Left cardiac atrium (tissue), 4 donors: ENCODE measurements at regions not wholly inside any gene's neighbourhood (a gene's known extent, or its start where the extent isn't known, plus 50 kb on each side); places are given as distances from the start of the nearest gene placed in this dataset.

Source experiments
- ATAC-seq, 2 donors: fragments of 200-7000 bp; cut with Tn5 transposase; one replicate each; pipeline ENCODE4 v1.9.1; 2020; ENCODE audit warnings: mild to moderate bottlenecking in 2 of 2, moderate library complexity in 2 of 2
- DNase-seq: peaks from one replicate; pipeline ENCODE4 v3.0.0-alpha.2; 2020
- intact Hi-C, 2 donors: fragments of 100-400 bp; cut with DNase I; formaldehyde crosslinking; loops; one replicate each; pipeline versions ENCODE4 v1.14.1 to v1.15.1; 2022 to 2023
- donor health status: DM: no; HTN: yes; CAD: no.
- donor health status: DM: no; HTN: yes; CAD: no; lungs with severe emphysema.
- donor health status: DM: yes; HTN: yes; CAD: no.
- donor health status: Dilated cardiomyopathy.

GRCh38 chr1:23639460-23640095, 52.0 kb upstream of the RPL11 start:
- intact Hi-C loops = loop anchor here (2.0 to 5.0 kb wide), 2 partner anchors 95 to 142 kb away; no protein-coding TSS in a partner anchor
- ATAC-seq (no peak), DNase-seq (no peak)

DNA sequence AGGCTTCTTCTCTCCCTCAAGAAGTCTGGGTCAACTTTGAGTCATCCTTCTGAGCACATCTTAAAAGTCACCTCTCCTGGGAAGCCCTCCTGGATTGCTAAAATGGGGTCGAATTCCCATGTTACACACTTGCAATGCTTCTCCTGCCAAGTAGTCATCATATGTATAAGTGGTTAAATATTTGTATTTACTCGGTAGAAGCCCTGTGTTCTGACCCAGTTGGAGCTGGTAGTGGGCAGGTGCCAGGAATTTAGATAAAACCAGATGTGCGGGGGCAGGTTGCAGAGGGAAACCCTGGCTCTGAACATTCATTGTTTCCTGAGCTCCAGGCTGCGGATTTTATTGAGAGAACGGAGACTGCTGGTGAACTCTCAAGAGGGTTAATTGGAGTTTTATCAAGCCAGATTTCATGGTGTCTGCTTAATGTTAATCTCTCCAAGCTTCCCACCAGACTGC, 52.8 kb upstream of the RPL11 start:
- intact Hi-C loops = loop anchor here (2.0 to 5.0 kb wide), 2 partner anchors 94 to 142 kb away; no protein-coding TSS in a partner anchor
- no peak for ATAC-seq
- DNase-seq = no peak

- DNase-seq = no peak
- peak in 1 of 2 donors; percentile 12 for ATAC-seq
- intact Hi-C loops = loop anchor here (2.0 to 5.0 kb wide), 2 partner anchors 93 to 141 kb away; no protein-coding TSS in a partner anchor
Measured at GRCh38 chr1:23638188-23638619, 53.4 kb upstream of the RPL11 start.

DNA sequence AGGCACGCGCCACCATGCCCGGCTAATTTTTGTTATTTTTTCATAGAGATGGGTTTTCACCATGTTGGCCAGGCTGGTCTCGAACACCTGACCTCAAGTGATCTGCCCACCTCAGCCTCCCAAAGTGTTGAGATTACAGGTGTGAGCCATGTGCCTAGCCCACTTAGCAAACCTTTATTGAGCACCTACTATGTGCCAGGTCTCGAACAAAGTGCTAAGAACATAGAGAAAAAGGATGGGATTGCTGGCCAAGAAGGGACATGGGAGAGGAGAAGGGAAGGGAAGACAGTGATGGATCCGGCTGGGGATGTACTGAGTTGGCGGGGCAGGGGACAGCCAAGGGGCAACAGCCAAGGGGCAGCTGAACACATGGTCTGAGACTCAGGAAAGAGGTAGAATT, 55.6 kb upstream of the RPL11 start:
- intact Hi-C loops = loop anchor here in 1 of 2 donors (5.0 kb wide), 1 partner anchor 139 kb away; no protein-coding TSS in a partner anchor
- no peak for ATAC-seq
- DNase-seq = no peak

DNA sequence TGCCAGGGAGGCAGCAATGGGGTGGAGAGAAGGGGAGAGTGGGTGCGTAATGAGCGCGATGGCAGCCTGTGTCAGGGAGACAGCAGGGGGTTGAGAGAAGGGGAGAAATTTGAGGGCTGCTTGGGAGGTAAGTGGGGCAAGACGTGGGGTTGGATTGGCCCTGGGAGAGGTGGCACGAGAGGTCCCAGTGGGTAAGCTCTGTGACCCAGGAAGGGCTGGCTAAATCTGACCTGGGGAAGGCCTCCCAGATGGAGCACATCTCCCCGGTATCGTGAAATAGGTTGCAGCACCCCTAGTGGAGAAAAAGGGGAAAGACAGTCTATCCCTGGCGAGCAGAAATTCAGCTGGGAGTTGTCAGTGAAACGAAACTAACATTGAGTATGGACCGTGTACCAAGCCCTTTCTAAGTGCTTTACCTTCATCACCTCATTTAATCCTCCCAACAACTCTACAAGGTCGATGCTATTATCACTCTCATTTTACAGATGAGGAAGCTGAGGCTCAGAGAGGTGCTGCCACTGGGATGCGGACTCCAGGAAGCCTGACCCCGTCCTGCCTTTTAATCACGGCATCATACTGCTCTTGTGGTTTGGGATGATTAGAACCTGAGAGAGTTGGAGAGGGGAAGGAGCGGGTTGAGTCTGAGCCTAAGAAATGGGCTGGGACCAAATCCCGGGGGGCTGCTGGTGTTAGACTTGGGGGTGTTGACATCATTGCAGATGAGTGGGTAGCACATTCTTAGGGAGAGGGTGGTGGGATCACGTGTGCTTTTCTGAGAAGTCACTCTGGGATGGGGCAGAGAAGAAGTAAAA, 56.6 kb upstream of the RPL11 start:
- ATAC-seq = peak; percentile 69 to 79
- intact Hi-C loops = loop anchor here in 1 of 2 donors (5.0 kb wide), 1 partner anchor 138 kb away; no protein-coding TSS in a partner anchor
- DNase-seq = peak; percentile 59

GRCh38 chr1:23634518-23634839, 57.1 kb upstream of the RPL11 start:
- no peak for ATAC-seq
- intact Hi-C loops = no loop called here
- DNase-seq = no peak

- ATAC-seq = no peak
- intact Hi-C loops = no loop called here
Measured at GRCh38 chr1:23632479-23633160, 59.0 kb upstream of the RPL11 start.

DNA sequence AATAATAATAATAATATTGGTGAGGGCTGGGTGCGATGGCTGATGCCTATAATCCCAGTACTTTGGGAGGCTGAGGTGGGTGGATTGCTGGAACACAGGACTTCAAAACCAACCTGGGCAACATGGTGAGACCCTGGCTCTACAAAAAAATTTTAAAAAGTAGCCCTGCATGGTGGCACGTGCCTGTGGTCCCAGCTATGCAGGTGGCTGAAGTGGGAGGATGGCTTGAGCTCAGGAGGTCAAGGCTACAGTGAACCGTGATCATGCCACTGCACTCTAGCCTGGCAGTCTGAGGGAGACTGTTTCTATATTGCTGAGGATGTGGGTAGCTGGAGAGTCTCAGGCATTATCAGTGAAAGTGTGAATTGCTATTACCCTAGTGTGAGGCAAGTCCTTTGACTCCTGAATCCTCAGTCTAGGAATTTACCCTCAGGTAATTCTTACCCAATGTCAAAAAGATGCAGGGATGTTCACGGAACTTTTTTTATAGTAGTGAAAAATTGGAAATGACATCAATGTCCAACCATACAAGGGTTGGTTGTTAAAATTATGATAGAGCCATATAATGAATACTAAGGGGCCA, 61.8 kb upstream of the RPL11 start:
- DNase-seq (no peak), ATAC-seq (no peak)
- intact Hi-C loops = no loop called here

More at GRCh38 chr1:23632479-23633160, 59.0 kb upstream of the RPL11 start:
- no peak for DNase-seq

DNA sequence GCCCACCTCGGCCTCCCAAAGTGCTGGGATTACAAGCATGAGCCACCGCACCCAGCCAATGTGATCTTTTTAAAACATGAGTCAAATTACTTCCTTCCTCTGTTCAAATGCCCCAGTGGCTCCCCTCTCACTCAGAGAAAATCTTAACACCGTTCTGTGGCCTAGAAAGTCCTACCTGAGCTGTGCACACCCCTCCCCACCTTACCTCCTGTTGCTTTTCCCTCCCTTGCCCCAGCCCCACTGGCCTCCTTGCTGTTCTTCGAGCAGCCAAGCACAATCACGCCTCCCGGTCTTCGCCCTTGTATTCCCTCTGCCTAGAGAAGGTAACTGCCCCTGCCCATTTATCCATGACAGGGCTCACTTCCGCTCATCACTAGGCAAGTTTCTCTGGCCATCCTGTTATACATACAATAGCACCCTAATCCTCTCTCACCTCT, 62.6 kb upstream of the RPL11 start:
- ATAC-seq (no peak), DNase-seq (no peak)
- intact Hi-C loops = no loop called here

DNA sequence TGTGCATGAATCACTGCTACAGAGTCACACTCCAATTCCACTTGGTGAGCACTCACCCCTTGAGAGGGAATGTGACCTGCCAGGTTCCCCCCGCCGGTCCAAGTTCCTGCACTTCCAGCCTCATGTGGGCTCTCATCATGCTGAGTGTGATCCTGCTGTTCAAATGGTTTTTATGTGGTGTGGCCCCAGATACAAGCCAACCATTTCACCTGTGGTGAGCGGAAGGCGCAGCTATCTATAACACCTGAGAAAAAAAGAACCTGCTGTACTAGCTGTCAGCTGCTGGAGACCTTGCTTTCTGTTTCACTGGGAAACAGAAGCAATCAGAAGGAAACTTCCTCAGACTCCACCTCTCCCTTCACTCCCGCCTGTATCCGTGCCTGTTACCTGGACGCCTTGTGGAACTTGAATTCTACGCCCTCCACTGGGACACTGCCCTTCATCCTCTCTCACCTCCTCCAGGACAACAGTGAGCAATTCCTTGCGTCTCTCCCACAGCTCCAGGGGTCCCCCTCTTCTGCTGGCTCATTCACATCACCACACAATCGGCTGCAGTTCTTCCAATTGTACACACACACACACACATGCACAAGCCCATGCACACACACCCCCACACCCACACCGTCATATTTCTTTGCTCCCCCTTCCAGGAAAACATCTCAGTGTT, 64.4 kb upstream of the RPL11 start:
- intact Hi-C loops = no loop called here
- DNase-seq (no peak), ATAC-seq (no peak)

GRCh38 chr1:23625929-23626535, 65.6 kb upstream of the RPL11 start:
- DNase-seq (no peak), ATAC-seq (no peak)
- intact Hi-C loops = no loop called here

DNA sequence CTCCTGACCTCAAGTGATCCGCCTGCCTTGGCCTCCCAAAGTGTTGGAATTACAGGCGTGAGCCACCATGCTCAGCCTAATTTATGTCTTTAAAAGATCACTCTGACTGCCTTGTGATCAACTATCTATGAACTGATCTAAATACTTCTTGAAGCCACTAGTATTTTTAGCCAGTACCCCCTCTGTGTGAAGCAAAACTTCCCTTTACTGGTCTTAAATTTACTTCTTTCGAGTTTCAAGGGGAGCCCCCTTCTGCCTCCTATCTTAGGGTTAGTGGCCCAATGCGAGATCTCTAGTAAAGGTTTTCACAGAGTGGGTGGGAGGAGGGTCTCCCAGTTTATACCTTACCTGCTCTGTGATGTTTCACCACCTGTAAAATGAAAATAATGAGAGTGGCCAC, 66.1 kb upstream of the RPL11 start:
- ATAC-seq (no peak), DNase-seq (no peak)
- intact Hi-C loops = no loop called here

DNA sequence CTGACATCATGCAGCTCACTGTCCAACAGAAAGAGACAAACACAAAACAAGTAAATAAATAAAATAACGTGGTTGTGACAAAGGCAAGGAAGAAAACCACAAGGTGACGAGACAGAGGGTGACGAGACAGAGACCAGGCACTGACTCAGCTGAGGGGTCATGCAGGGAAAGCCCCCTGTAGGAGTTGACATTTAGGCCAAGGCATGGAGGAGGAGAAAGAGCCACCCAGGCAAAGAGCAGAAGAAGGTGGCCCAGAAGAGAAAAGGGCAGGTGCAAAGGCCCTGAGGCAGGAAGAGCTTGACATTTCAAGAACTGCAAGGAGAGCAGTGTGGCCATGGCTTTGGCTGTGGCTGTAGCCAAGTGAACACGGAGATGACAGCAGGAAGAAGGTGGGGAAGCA, 65.1 kb upstream of the ID3 start:
- DNase-seq (no peak), ATAC-seq (no peak)
- intact Hi-C loops = no loop called here

GRCh38 chr1:23622284-23622683, 63.0 kb upstream of the ID3 start:
- intact Hi-C loops = no loop called here
- no peak for ATAC-seq
- DNase-seq = no peak

DNA sequence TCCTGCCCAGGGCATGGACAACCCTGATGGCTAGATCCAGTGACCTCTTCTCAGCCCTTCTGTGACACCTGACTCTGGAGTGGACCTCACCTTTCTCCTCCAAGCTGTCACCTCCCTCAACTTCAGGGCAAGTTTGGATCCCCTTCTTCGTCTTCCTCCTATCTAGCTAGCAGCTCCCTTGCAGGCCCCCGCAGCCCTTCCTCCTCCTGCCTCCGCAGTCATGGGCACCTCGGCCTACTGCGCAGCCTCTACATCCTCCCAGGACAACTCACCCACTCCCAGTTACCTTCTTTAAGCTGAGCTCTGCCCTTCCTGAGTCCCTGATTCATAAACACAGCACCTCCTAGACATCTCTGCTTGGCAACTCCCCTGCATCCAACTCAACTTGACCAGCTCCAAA, 61.3 kb upstream of the ID3 start:
- ATAC-seq (no peak), DNase-seq (no peak)
- intact Hi-C loops = no loop called here

GRCh38 chr1:23619299-23620188, 60.2 kb upstream of the ID3 start:
- intact Hi-C loops = loop anchor here in 1 of 2 donors (5.0 kb wide), 1 partner anchor 42 kb away; no protein-coding TSS in a partner anchor
- DNase-seq = peak; percentile 40
- peak; percentile 70 to 73 for ATAC-seq

GRCh38 chr1:23618586-23619083, 59.3 kb upstream of the ID3 start:
- ATAC-seq (no peak), DNase-seq (no peak)
- intact Hi-C loops = loop anchor here in 1 of 2 donors (5.0 kb wide), 1 partner anchor 41 kb away; no protein-coding TSS in a partner anchor
